SK-N-SH (cell line): ENCODE measurements at regions not wholly inside any gene's neighbourhood (a gene's known extent, or its start where the extent isn't known, plus 50 kb on each side); places are given as distances from the start of the nearest gene placed in this dataset.

Source experiments
- RCOR1 ChIP-seq: fragments of 150-350 bp; IDR thresholded peaks from 2 replicates; pipeline ENCODE4 v1.6.1; 2017; ENCODE audit warnings: antibody characterized with exemption, low read length
- TF ChIP-seq, protein P1 (sequence below): fragments of 200-600 bp; sonication (generic); IDR thresholded peaks from 2 replicates; pipeline ENCODE4 v1.6.1; 2017; ENCODE audit warnings: antibody characterized with exemption, mild to moderate bottlenecking, moderate library complexity

- TF ChIP-seq, protein P1, sequence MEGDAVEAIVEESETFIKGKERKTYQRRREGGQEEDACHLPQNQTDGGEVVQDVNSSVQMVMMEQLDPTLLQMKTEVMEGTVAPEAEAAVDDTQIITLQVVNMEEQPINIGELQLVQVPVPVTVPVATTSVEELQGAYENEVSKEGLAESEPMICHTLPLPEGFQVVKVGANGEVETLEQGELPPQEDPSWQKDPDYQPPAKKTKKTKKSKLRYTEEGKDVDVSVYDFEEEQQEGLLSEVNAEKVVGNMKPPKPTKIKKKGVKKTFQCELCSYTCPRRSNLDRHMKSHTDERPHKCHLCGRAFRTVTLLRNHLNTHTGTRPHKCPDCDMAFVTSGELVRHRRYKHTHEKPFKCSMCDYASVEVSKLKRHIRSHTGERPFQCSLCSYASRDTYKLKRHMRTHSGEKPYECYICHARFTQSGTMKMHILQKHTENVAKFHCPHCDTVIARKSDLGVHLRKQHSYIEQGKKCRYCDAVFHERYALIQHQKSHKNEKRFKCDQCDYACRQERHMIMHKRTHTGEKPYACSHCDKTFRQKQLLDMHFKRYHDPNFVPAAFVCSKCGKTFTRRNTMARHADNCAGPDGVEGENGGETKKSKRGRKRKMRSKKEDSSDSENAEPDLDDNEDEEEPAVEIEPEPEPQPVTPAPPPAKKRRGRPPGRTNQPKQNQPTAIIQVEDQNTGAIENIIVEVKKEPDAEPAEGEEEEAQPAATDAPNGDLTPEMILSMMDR, result no peak
- TF ChIP-seq RCOR1, result no peak
These were observed 52.3 kb upstream of the SMIM31 start for GRCh38 chr4:164701665-164702064.
